ENCODE measurements at regions not wholly inside any gene's neighbourhood (a gene's known extent, or its start where the extent isn't known, plus 50 kb on each side); places are given as distances from the start of the nearest gene placed in this dataset.

DNA sequence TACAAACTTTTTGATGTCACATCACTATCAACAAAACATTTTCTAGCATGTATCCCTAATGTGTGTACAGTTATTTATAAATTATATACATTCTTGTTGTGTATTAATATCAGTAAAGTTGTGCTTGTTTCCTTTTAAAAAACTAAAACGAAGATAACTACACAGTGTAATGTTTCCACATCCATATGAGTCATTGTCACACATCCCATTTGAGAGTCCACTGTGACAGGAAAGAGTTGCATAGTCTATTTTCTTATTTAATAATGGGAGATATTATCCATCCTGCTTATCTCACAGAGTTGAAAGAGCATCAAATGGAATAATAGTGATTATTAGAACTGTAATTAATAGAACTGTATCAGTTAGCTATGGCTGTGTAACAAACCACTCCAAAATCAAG lies 434.0 kb upstream of the CLINT1 start:
- H3K4me1 ChIP-seq (ENCODE audit: insufficient read depth, low read length) = no peaks in the 10 kb centered on the region
- H3K9ac ChIP-seq (ENCODE audit: insufficient read depth, low read depth, low read length) = no peak overlapping the region
- H3K9me3 ChIP-seq (ENCODE audit: low read length) = peaks cover 21% of the 10 kb centered on the region
- no peak for ATAC-seq
- H3K27me3 ChIP-seq (ENCODE audit: control insufficient read depth in 1 of 2, insufficient read depth in 2 of 2, low read length in 2 of 2) = no peaks in the 10 kb centered on the region
- no peak overlapping the region for H3K4me2 ChIP-seq (ENCODE audit: low read depth, low read length)
- in situ Hi-C loops (cut with HindIII; ENCODE audit: extremely low pct_ligation_motif_present, low pct_unique_long_range_greater_than_20kb) (no loop called here), intact Hi-C loops (cut with micrococcal nuclease; ENCODE audit: unreplicated experiment) (no loop called here)
- DNase-seq (ENCODE audit: low spot score) = no peak
- H2AFZ ChIP-seq (ENCODE audit: low read length) = no peak overlapping the region
- no peak for TF ChIP-seq ZNF709 (CRISPR knock-in tag; IDR thresholded peaks at IDR 0.05)
- TF ChIP-seq, protein P1, sequence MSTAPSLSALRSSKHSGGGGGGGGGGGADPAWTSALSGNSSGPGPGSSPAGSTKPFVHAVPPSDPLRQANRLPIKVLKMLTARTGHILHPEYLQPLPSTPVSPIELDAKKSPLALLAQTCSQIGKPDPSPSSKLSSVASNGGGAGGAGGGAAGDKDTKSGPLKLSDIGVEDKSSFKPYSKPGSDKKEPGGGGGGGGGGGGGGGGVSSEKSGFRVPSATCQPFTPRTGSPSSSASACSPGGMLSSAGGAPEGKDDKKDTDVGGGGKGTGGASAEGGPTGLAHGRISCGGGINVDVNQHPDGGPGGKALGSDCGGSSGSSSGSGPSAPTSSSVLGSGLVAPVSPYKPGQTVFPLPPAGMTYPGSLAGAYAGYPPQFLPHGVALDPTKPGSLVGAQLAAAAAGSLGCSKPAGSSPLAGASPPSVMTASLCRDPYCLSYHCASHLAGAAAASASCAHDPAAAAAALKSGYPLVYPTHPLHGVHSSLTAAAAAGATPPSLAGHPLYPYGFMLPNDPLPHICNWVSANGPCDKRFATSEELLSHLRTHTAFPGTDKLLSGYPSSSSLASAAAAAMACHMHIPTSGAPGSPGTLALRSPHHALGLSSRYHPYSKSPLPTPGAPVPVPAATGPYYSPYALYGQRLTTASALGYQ (CRISPR knock-in tag; IDR thresholded peaks at IDR 0.05) = no peak
- TF ChIP-seq, protein P2, sequence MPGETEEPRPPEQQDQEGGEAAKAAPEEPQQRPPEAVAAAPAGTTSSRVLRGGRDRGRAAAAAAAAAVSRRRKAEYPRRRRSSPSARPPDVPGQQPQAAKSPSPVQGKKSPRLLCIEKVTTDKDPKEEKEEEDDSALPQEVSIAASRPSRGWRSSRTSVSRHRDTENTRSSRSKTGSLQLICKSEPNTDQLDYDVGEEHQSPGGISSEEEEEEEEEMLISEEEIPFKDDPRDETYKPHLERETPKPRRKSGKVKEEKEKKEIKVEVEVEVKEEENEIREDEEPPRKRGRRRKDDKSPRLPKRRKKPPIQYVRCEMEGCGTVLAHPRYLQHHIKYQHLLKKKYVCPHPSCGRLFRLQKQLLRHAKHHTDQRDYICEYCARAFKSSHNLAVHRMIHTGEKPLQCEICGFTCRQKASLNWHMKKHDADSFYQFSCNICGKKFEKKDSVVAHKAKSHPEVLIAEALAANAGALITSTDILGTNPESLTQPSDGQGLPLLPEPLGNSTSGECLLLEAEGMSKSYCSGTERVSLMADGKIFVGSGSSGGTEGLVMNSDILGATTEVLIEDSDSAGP (CRISPR knock-in tag; IDR thresholded peaks at IDR 0.05; ENCODE audit: borderline replicate concordance) = no peak
- H3K79me2 ChIP-seq (ENCODE audit: insufficient read depth, low read length) = no peaks in the 10 kb centered on the region
- CTCF ChIA-PET (ENCODE audit: low intra/inter-chr PET ratio, low total read pairs) = no interaction called here
- H3K36me3 ChIP-seq (replicated peaks in 1 of 2; ENCODE audit: control insufficient read depth in 1 of 2, insufficient read depth in 2 of 2, low read length in 2 of 2) = no peaks in the 10 kb centered on the region
- FAIRE-seq = no peak
- POLR2A ChIA-PET = no interaction called here
- 0% methylated on average over 1 of the region's 1 CpG for WGBS (ENCODE audit: low lambda C conversion rate)
- H3K27ac ChIP-seq (ENCODE audit: extremely low read length, insufficient read depth, low read length) = no peak overlapping the region
- no peaks in the 10 kb centered on the region for H4K20me1 ChIP-seq (ENCODE audit: insufficient read depth, low read length)
- H3K4me3 ChIP-seq (replicated peaks in 1 of 3; ENCODE audit: insufficient read depth in 1 of 3, low read depth in 2 of 3, low read length in 3 of 3) = no peak overlapping the region
- BruUV-seq (replicated peaks) = no TSS peak

DNA sequence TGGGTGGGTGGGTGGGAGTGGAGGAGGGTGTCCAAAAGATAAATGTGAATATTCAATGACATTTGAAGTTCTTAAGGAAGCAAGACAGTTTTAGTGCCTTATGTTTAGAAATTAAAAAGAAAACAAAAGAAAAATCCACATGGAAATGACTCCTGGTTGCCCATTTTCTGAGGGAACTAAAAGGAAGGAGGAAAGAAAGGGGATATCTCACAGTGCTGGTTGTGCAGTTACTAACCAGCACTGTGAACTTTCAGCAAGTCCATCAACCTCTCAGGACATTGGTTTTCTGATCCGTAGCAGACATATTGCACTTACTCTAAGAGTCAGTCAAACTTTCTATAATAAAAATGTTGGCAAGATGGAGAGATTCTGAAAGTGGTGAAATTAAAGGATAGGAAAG lies 431.0 kb upstream of the CLINT1 start:
- DNase-seq (ENCODE audit: low spot score) (no peak), FAIRE-seq (no peak), ATAC-seq (no peak)
- Histone ChIP-seq H3K9ac (ENCODE audit: insufficient read depth, low read depth, low read length) (no peak overlapping the region), H4K20me1 (ENCODE audit: insufficient read depth, low read length) (no peaks in the 10 kb centered on the region), H2AFZ (ENCODE audit: low read length) (no peak overlapping the region), H3K27me3 (ENCODE audit: control insufficient read depth in 1 of 2, insufficient read depth in 2 of 2, low read length in 2 of 2) (no peaks in the 10 kb centered on the region), H3K27ac (ENCODE audit: extremely low read length, insufficient read depth, low read length) (no peak overlapping the region), H3K9me3 (ENCODE audit: low read length) (peaks cover 8% of the 10 kb centered on the region; the same call in 1 of the 2 replicates), H3K4me1 (ENCODE audit: insufficient read depth, low read length) (no peaks in the 10 kb centered on the region), H3K4me3 (replicated peaks in 1 of 3; ENCODE audit: insufficient read depth in 1 of 3, low read depth in 2 of 3, low read length in 3 of 3) (no peak overlapping the region), H3K4me2 (ENCODE audit: low read depth, low read length) (no peak overlapping the region), H3K36me3 (replicated peaks in 1 of 2; ENCODE audit: control insufficient read depth in 1 of 2, insufficient read depth in 2 of 2, low read length in 2 of 2) (no peaks in the 10 kb centered on the region), H3K79me2 (ENCODE audit: insufficient read depth, low read length) (no peaks in the 10 kb centered on the region)
- WGBS (ENCODE audit: low lambda C conversion rate) = 73% methylated on average over 1 of the region's 1 CpG
- POLR2A ChIA-PET = no interaction called here
- no TSS peak for BruUV-seq (replicated peaks)
- CTCF ChIA-PET (ENCODE audit: low intra/inter-chr PET ratio, low total read pairs) = no interaction called here
- in situ Hi-C loops (cut with HindIII; ENCODE audit: extremely low pct_ligation_motif_present, low pct_unique_long_range_greater_than_20kb) = no loop called here
- intact Hi-C loops (cut with micrococcal nuclease; ENCODE audit: unreplicated experiment) = no loop called here
- TF ChIP-seq ZMAT3 (CRISPR knock-in tag; conservative IDR thresholded peaks at IDR 0.05) (no peak), RARA (CRISPR knock-in tag; IDR thresholded peaks at IDR 0.05) (no peak), ZNF383 (CRISPR knock-in tag; IDR thresholded peaks at IDR 0.05; ENCODE audit: borderline replicate concordance) (no peak), ZNF558 (CRISPR knock-in tag; IDR thresholded peaks at IDR 0.05; ENCODE audit: borderline replicate concordance) (no peak), MBD4 (IDR thresholded peaks at IDR 0.05; ENCODE audit: borderline replicate concordance, low read length) (no peak), ZBTB42 (CRISPR knock-in tag; IDR thresholded peaks at IDR 0.05) (no peak), STAG1 (CRISPR knock-in tag; IDR thresholded peaks at IDR 0.05) (no peak)
- TF ChIP-seq, protein P3, sequence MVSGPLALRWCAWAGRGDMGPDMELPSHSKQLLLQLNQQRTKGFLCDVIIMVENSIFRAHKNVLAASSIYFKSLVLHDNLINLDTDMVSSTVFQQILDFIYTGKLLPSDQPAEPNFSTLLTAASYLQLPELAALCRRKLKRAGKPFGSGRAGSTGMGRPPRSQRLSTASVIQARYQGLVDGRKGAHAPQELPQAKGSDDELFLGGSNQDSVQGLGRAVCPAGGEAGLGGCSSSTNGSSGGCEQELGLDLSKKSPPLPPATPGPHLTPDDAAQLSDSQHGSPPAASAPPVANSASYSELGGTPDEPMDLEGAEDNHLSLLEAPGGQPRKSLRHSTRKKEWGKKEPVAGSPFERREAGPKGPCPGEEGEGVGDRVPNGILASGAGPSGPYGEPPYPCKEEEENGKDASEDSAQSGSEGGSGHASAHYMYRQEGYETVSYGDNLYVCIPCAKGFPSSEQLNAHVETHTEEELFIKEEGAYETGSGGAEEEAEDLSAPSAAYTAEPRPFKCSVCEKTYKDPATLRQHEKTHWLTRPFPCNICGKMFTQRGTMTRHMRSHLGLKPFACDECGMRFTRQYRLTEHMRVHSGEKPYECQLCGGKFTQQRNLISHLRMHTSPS (CRISPR knock-in tag; IDR thresholded peaks at IDR 0.05; ENCODE audit: low read depth) = no peak
- TF ChIP-seq, protein P4, sequence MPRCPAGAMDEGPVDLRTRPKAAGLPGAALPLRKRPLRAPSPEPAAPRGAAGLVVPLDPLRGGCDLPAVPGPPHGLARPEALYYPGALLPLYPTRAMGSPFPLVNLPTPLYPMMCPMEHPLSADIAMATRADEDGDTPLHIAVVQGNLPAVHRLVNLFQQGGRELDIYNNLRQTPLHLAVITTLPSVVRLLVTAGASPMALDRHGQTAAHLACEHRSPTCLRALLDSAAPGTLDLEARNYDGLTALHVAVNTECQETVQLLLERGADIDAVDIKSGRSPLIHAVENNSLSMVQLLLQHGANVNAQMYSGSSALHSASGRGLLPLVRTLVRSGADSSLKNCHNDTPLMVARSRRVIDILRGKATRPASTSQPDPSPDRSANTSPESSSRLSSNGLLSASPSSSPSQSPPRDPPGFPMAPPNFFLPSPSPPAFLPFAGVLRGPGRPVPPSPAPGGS (CRISPR knock-in tag; IDR thresholded peaks at IDR 0.05) = no peak
